ENCODE measurements at regions not wholly inside any gene's neighbourhood (a gene's known extent, or its start where the extent isn't known, plus 50 kb on each side); places are given as distances from the start of the nearest gene placed in this dataset.

- no peak for DNase-seq
Observed at GRCh38 chr2:23069923-23070322, 315.1 kb upstream of the KLHL29 start.

GRCh38 chr2:23073056-23073455 lies 311.9 kb upstream of the KLHL29 start:
- DNase-seq: no peak

GRCh38 chr2:23073671-23074070 lies 311.3 kb upstream of the KLHL29 start:
- no peak for DNase-seq

- DNase-seq: no peak
Observed at GRCh38 chr2:23077596-23077995, 307.4 kb upstream of the KLHL29 start.

GRCh38 chr2:23078784-23079434 lies 306.1 kb upstream of the KLHL29 start:
- DNase-seq: no peak

GRCh38 chr2:23083966-23084365 lies 301.0 kb upstream of the KLHL29 start:
- no peak for DNase-seq

- DNase-seq: no peak
Observed at GRCh38 chr2:23091019-23091418, 294.0 kb upstream of the KLHL29 start.

- DNase-seq: no peak
Observed at GRCh38 chr2:23091900-23092299, 293.1 kb upstream of the KLHL29 start.

- DNase-seq: no peak
Observed at GRCh38 chr2:23092831-23093230, 292.1 kb upstream of the KLHL29 start.

- DNase-seq: no peak
Observed at GRCh38 chr2:23093513-23093912, 291.5 kb upstream of the KLHL29 start.

- no peak for DNase-seq
Observed at GRCh38 chr2:23096906-23097602, 287.9 kb upstream of the KLHL29 start.

- DNase-seq: no peak
Observed at GRCh38 chr2:23100406-23100805, 284.6 kb upstream of the KLHL29 start.

- no peak for DNase-seq
Observed at GRCh38 chr2:23106242-23106785, 278.7 kb upstream of the KLHL29 start.

GRCh38 chr2:23107327-23107941 lies 277.5 kb upstream of the KLHL29 start:
- no peak for DNase-seq

- DNase-seq: no peak
Observed at GRCh38 chr2:23111263-23111662, 273.7 kb upstream of the KLHL29 start.

GRCh38 chr2:23112517-23112916 lies 272.5 kb upstream of the KLHL29 start:
- no peak for DNase-seq

- DNase-seq: no peak
Observed at GRCh38 chr2:23114299-23114698, 270.7 kb upstream of the KLHL29 start.

GRCh38 chr2:23118313-23118712 lies 266.7 kb upstream of the KLHL29 start:
- DNase-seq: no peak

- DNase-seq: no peak
Observed at GRCh38 chr2:23118894-23119293, 266.1 kb upstream of the KLHL29 start.

GRCh38 chr2:23120161-23120560 lies 264.8 kb upstream of the KLHL29 start:
- no peak for DNase-seq

- no peak for DNase-seq
Observed at GRCh38 chr2:23121968-23122648, 262.9 kb upstream of the KLHL29 start.

GRCh38 chr2:23122681-23123215 lies 262.2 kb upstream of the KLHL29 start:
- no peak for DNase-seq

- DNase-seq: no peak
Observed at GRCh38 chr2:23123686-23124085, 261.3 kb upstream of the KLHL29 start.
